Natural killer cell treated with Interleukin-12 subunit alpha and Interleukin-12 subunit beta and Interleukin-15 and Interleukin-18, amount 100 ng/mL, for 72 hours (primary cell): ENCODE measurements at regions not wholly inside any gene's neighbourhood (a gene's known extent, or its start where the extent isn't known, plus 50 kb on each side); places are given as distances from the start of the nearest gene placed in this dataset.

ENCODE experiments used
- ATAC-seq, 2 donors: fragments of 150-1000 bp; cut with Tn5 transposase in 1 of 2; sonication (Bioruptor Pico), chemical (Tn5 transposase) in 1 of 2; 2 replicates each; pipeline ENCODE4 v1.10.0; 2021
- DNase-seq: peaks from one replicate; pipeline ENCODE4 v3.0.0; 2022; ENCODE audit warnings: low spot score
- H3K27ac Mint-ChIP-seq, 2 donors: 1 replicate in 1 of 2; 2 replicates in 1 of 2; pipeline ENCODE4 v1.8.0; 2022; ENCODE audit warnings: mixed read lengths in 2 of 2, mild to moderate bottlenecking in 1 of 2, moderate library complexity in 1 of 2
- H3K27me3 Mint-ChIP-seq, 2 donors: 1 replicate in 1 of 2; 2 replicates in 1 of 2; pipeline ENCODE4 v1.8.0; 2022; ENCODE audit warnings: mixed read lengths in 2 of 2
- H3K36me3 Mint-ChIP-seq: one replicate; pipeline ENCODE4 v1.8.0; 2022; ENCODE audit warnings: mixed read lengths
- H3K4me1 Mint-ChIP-seq, 2 donors: 1 replicate in 1 of 2; 2 replicates in 1 of 2; pipeline ENCODE4 v1.8.0; 2022; ENCODE audit warnings: low read depth in 2 of 2, mixed read lengths in 2 of 2, mild to moderate bottlenecking in 1 of 2
- H3K4me3 Mint-ChIP-seq: one replicate; pipeline ENCODE4 v1.8.0; 2022; ENCODE audit warnings: mixed read lengths
- H3K9me3 Mint-ChIP-seq: 2 replicates; pipeline ENCODE4 v1.8.0; 2022; ENCODE audit warnings: mixed read lengths

- Mint-ChIP-seq H3K4me1 (no peaks in the 10 kb centered on the region), H3K4me3 (no peak overlapping the region), H3K9me3 (peaks cover 8% of the 10 kb centered on the region), H3K27ac (no peak overlapping the region), H3K27me3 (peaks cover 0 to 8% of the 10 kb centered on the region in 2 donors), H3K36me3 (no peaks in the 10 kb centered on the region)
- ATAC-seq = no peak
- DNase-seq = no peak
Observed at GRCh38 chr9:1474671-1475070, 424.5 kb downstream of the DMRT2 start.

GRCh38 chr9:1490341-1491232 lies 440.4 kb downstream of the DMRT2 start:
- peaks cover 0 to 8% of the 10 kb centered on the region in 2 donors for H3K27me3 Mint-ChIP-seq
- peaks cover 6% of the 10 kb centered on the region for H3K9me3 Mint-ChIP-seq
- ATAC-seq (no peak), DNase-seq (no peak)
- no peak overlapping the region for H3K27ac Mint-ChIP-seq
- H3K36me3 Mint-ChIP-seq = no peaks in the 10 kb centered on the region
- no peaks in the 10 kb centered on the region for H3K4me1 Mint-ChIP-seq
- no peak overlapping the region for H3K4me3 Mint-ChIP-seq

- DNase-seq = no peak
- Mint-ChIP-seq H3K4me1 (no peaks in the 10 kb centered on the region), H3K27ac (no peak overlapping the region), H3K36me3 (no peaks in the 10 kb centered on the region), H3K9me3 (peaks cover 11% of the 10 kb centered on the region), H3K4me3 (no peak overlapping the region), H3K27me3 (peaks cover 0 to 8% of the 10 kb centered on the region in 2 donors)
- no peak for ATAC-seq
Observed at GRCh38 chr9:1492156-1492555, 442.0 kb downstream of the DMRT2 start.

- peaks cover 0 to under 1% of the 10 kb centered on the region in 2 donors for H3K27me3 Mint-ChIP-seq
- ATAC-seq = peak in 1 of 2 donors; percentile 20
- H3K27ac Mint-ChIP-seq = no peak overlapping the region
- no peak overlapping the region for H3K4me3 Mint-ChIP-seq
- no peak for DNase-seq
- peaks cover 5% of the 10 kb centered on the region for H3K9me3 Mint-ChIP-seq
- no peaks in the 10 kb centered on the region for H3K4me1 Mint-ChIP-seq
- H3K36me3 Mint-ChIP-seq = no peaks in the 10 kb centered on the region
Observed at GRCh38 chr9:1495282-1496030, 445.3 kb downstream of the DMRT2 start.

GRCh38 chr9:1505489-1505888 lies 455.3 kb downstream of the DMRT2 start:
- ATAC-seq (no peak), DNase-seq (no peak)
- Mint-ChIP-seq H3K9me3 (peaks cover 2% of the 10 kb centered on the region), H3K4me1 (no peaks in the 10 kb centered on the region), H3K27me3 (no peaks in the 10 kb centered on the region), H3K27ac (no peak overlapping the region), H3K36me3 (no peaks in the 10 kb centered on the region), H3K4me3 (no peak overlapping the region)

- no peaks in the 10 kb centered on the region for H3K4me1 Mint-ChIP-seq
- DNase-seq (no peak), ATAC-seq (no peak)
- peaks cover 0 to 7% of the 10 kb centered on the region in 2 donors for H3K27me3 Mint-ChIP-seq
- no peak overlapping the region for H3K27ac Mint-ChIP-seq
- peaks cover 7% of the 10 kb centered on the region for H3K9me3 Mint-ChIP-seq
- no peak overlapping the region for H3K4me3 Mint-ChIP-seq
- no peaks in the 10 kb centered on the region for H3K36me3 Mint-ChIP-seq
Observed at GRCh38 chr9:1510712-1511111, 460.6 kb downstream of the DMRT2 start.

- no peaks in the 10 kb centered on the region for H3K36me3 Mint-ChIP-seq
- H3K9me3 Mint-ChIP-seq = peaks cover 7% of the 10 kb centered on the region
- peaks cover 0 to 7% of the 10 kb centered on the region in 2 donors for H3K27me3 Mint-ChIP-seq
- DNase-seq = no peak
- H3K4me1 Mint-ChIP-seq = no peaks in the 10 kb centered on the region
- no peak for ATAC-seq
- H3K27ac Mint-ChIP-seq = no peak overlapping the region
- no peak overlapping the region for H3K4me3 Mint-ChIP-seq
Observed at GRCh38 chr9:1513105-1513504, 462.9 kb downstream of the DMRT2 start.

- H3K27me3 Mint-ChIP-seq = peaks cover 0 to 7% of the 10 kb centered on the region in 2 donors
- DNase-seq (no peak), ATAC-seq (no peak)
- no peak overlapping the region for H3K27ac Mint-ChIP-seq
- H3K4me1 Mint-ChIP-seq = no peaks in the 10 kb centered on the region
- no peak overlapping the region for H3K4me3 Mint-ChIP-seq
- H3K36me3 Mint-ChIP-seq = no peaks in the 10 kb centered on the region
- H3K9me3 Mint-ChIP-seq = peaks cover 7% of the 10 kb centered on the region
Observed at GRCh38 chr9:1514250-1514649, 464.1 kb downstream of the DMRT2 start.

- no peak overlapping the region for H3K4me3 Mint-ChIP-seq
- no peaks in the 10 kb centered on the region for H3K4me1 Mint-ChIP-seq
- no peak overlapping the region for H3K27ac Mint-ChIP-seq
- H3K9me3 Mint-ChIP-seq = peaks cover 5% of the 10 kb centered on the region
- DNase-seq = no peak
- ATAC-seq = peak in 1 of 2 donors; percentile 36
- no peaks in the 10 kb centered on the region for H3K36me3 Mint-ChIP-seq
- peaks cover 0 to 7% of the 10 kb centered on the region in 2 donors for H3K27me3 Mint-ChIP-seq
Observed at GRCh38 chr9:1514776-1515363, 464.7 kb downstream of the DMRT2 start.

- ATAC-seq = no peak
- Mint-ChIP-seq H3K36me3 (no peaks in the 10 kb centered on the region), H3K4me1 (no peaks in the 10 kb centered on the region), H3K27ac (no peak overlapping the region), H3K4me3 (no peak overlapping the region), H3K9me3 (peaks cover 5% of the 10 kb centered on the region), H3K27me3 (peaks cover 0 to 7% of the 10 kb centered on the region in 2 donors)
- no peak for DNase-seq
Observed at GRCh38 chr9:1515557-1515956, 465.4 kb downstream of the DMRT2 start.

GRCh38 chr9:1521547-1521946 lies 471.4 kb downstream of the DMRT2 start:
- Mint-ChIP-seq H3K4me3 (no peak overlapping the region), H3K27me3 (no peaks in the 10 kb centered on the region), H3K4me1 (no peaks in the 10 kb centered on the region), H3K9me3 (no peaks in the 10 kb centered on the region), H3K36me3 (no peaks in the 10 kb centered on the region), H3K27ac (no peak overlapping the region)
- ATAC-seq (no peak), DNase-seq (no peak)

GRCh38 chr9:1522219-1522767 lies 472.1 kb downstream of the DMRT2 start:
- DNase-seq (no peak), ATAC-seq (no peak)
- no peaks in the 10 kb centered on the region for H3K4me1 Mint-ChIP-seq
- no peaks in the 10 kb centered on the region for H3K9me3 Mint-ChIP-seq
- no peak overlapping the region for H3K4me3 Mint-ChIP-seq
- no peaks in the 10 kb centered on the region for H3K36me3 Mint-ChIP-seq
- H3K27ac Mint-ChIP-seq = no peak overlapping the region
- no peaks in the 10 kb centered on the region for H3K27me3 Mint-ChIP-seq

- Mint-ChIP-seq H3K27ac (no peak overlapping the region), H3K4me3 (no peak overlapping the region), H3K9me3 (peaks cover 4% of the 10 kb centered on the region), H3K36me3 (no peaks in the 10 kb centered on the region), H3K27me3 (no peaks in the 10 kb centered on the region), H3K4me1 (no peaks in the 10 kb centered on the region)
- no peak for ATAC-seq
- no peak for DNase-seq
Observed at GRCh38 chr9:1528456-1528855, 478.3 kb downstream of the DMRT2 start.

GRCh38 chr9:1530696-1531095 lies 480.5 kb downstream of the DMRT2 start:
- no peaks in the 10 kb centered on the region for H3K27me3 Mint-ChIP-seq
- H3K4me1 Mint-ChIP-seq = no peaks in the 10 kb centered on the region
- ATAC-seq (no peak), DNase-seq (no peak)
- no peaks in the 10 kb centered on the region for H3K36me3 Mint-ChIP-seq
- H3K4me3 Mint-ChIP-seq = no peak overlapping the region
- H3K9me3 Mint-ChIP-seq = peaks cover 4% of the 10 kb centered on the region
- H3K27ac Mint-ChIP-seq = no peak overlapping the region
